ENCODE measurements at regions not wholly inside any gene's neighbourhood (a gene's known extent, or its start where the extent isn't known, plus 50 kb on each side); places are given as distances from the start of the nearest gene placed in this dataset.
"Not testable (repeated sequence)": the region's sequence is repeated elsewhere in the genome, so short reads cannot be mapped to it uniquely, and the experiment has no call there.

- DNase-seq (ENCODE audit: low read depth in 4 of 4, low spot score in 1 of 4) = no peak
Measured at GRCh38 chr14:100416921-100417860, 94.1 kb downstream of the SLC25A47 start.

GRCh38 chr14:100419856-100420255 lies 96.7 kb downstream of the SLC25A47 start:
- no peak for DNase-seq (ENCODE audit: low read depth in 4 of 4, low spot score in 1 of 4)

- DNase-seq (ENCODE audit: low read depth in 4 of 4, low spot score in 1 of 4) = no peak
Measured at GRCh38 chr14:100421756-100422470, 98.8 kb downstream of the SLC25A47 start.

GRCh38 chr14:100422556-100423316 lies 99.6 kb downstream of the SLC25A47 start:
- DNase-seq (ENCODE audit: low read depth in 4 of 4, low spot score in 1 of 4) = no peak

- DNase-seq (ENCODE audit: low read depth in 4 of 4, low spot score in 1 of 4) = no peak
Measured at GRCh38 chr14:100423317-100424010, 100.3 kb downstream of the SLC25A47 start.

- DNase-seq (ENCODE audit: low read depth in 4 of 4, low spot score in 1 of 4) = no peak
Measured at GRCh38 chr14:100424504-100425428, 101.6 kb downstream of the SLC25A47 start.

GRCh38 chr14:100425429-100425827 lies 102.3 kb downstream of the SLC25A47 start:
- DNase-seq (ENCODE audit: low read depth in 4 of 4, low spot score in 1 of 4) = no peak

GRCh38 chr14:100426314-100426713 lies 103.2 kb downstream of the SLC25A47 start:
- DNase-seq (ENCODE audit: low read depth in 4 of 4, low spot score in 1 of 4) = no peak

GRCh38 chr14:100427166-100427565 lies 104.0 kb downstream of the SLC25A47 start:
- no peak for DNase-seq (ENCODE audit: low read depth in 4 of 4, low spot score in 1 of 4)

- no peak for DNase-seq (ENCODE audit: low read depth in 4 of 4, low spot score in 1 of 4)
Measured at GRCh38 chr14:100428727-100429126, 105.6 kb downstream of the SLC25A47 start.

GRCh38 chr14:100429537-100429936 lies 106.4 kb downstream of the SLC25A47 start:
- DNase-seq (ENCODE audit: low read depth in 4 of 4, low spot score in 1 of 4) = no peak

- DNase-seq (ENCODE audit: low read depth in 4 of 4, low spot score in 1 of 4) = no peak
Measured at GRCh38 chr14:100430571-100430970, 107.4 kb downstream of the SLC25A47 start.

- not testable (repeated sequence) for DNase-seq (ENCODE audit: low read depth in 4 of 4, low spot score in 1 of 4)
Measured at GRCh38 chr14:100431461-100431860, 108.3 kb downstream of the SLC25A47 start.

- no peak for DNase-seq (ENCODE audit: low read depth in 4 of 4, low spot score in 1 of 4)
Measured at GRCh38 chr14:100432652-100433427, 109.7 kb downstream of the SLC25A47 start.

- no peak for DNase-seq (ENCODE audit: low read depth in 4 of 4, low spot score in 1 of 4)
Measured at GRCh38 chr14:100433428-100433814, 110.3 kb downstream of the SLC25A47 start.

GRCh38 chr14:100434033-100434601 lies 111.0 kb downstream of the SLC25A47 start:
- no peak for DNase-seq (ENCODE audit: low read depth in 4 of 4, low spot score in 1 of 4)

GRCh38 chr14:100434911-100435438 lies 111.8 kb downstream of the SLC25A47 start:
- DNase-seq (ENCODE audit: low read depth in 4 of 4, low spot score in 1 of 4) = no peak

- no peak for DNase-seq (ENCODE audit: low read depth in 4 of 4, low spot score in 1 of 4)
Measured at GRCh38 chr14:100435459-100435858, 112.3 kb downstream of the SLC25A47 start.

Data from stimulated activated CD4-positive, alpha-beta T cell treated with anti-CD3 and anti-CD28 coated beads, Interleukin-1b, Interleukin-23, amount 100 ng/mL, for 24 hours (primary cell).